K562 (cell line): ENCODE measurements at regions not wholly inside any gene's neighbourhood (a gene's known extent, or its start where the extent isn't known, plus 50 kb on each side); places are given as distances from the start of the nearest gene placed in this dataset.

Experiments
- ATAC-seq: fragments of 200-7000 bp; cut with Tn5 transposase; 3 replicates; pipeline ENCODE4 v1.9.1; 2020; ENCODE audit warnings: moderate library complexity
- BruUV-seq: library from RNA; stranded (reverse); fragments of 400-500 nt; replicated peaks from 2 replicates; lab custom pipeline; 2021; lab: Mats Ljungman, UMichigan
- CTCF ChIA-PET: fragments of 300-600 bp; formaldehyde crosslinking; extraction: SDS; loops from one replicate; lab custom pipeline; 2021; ENCODE audit warnings: low intra/inter-chr PET ratio; lab: Yijun Ruan, JAX
- POLR2A ChIA-PET: fragments of 300-600, 350-650 bp; sonication (Branson Sonifier 250); formaldehyde crosslinking; extraction: SDS; loops from one replicate; lab custom pipeline; 2021; ENCODE audit warnings: antibody characterized with exemption, inconsistent platforms; lab: Yijun Ruan, JAX
- DNase-seq, 4 experiments: peaks; one replicate each; pipeline versions ENCODE4 v3.0.0 to v3.0.0-alpha.2; 2011 to 2018; ENCODE audit warnings: low spot score in 3 of 4, mixed read lengths in 3 of 4; ENCODE audit errors: extremely low read depth in 1 of 4
- FAIRE-seq: peaks from 2 replicates; lab custom pipeline; 2011; peaks lifted over from hg19 to GRCh38; lab: Jason Lieb, UNC
- H2AFZ ChIP-seq: 2 replicates; pipeline ENCODE4 v1.6.0; 2011; ENCODE audit warnings: low read depth, low read length, control low read depth, inconsistent platforms
- H3K27ac ChIP-seq: fragments of 200-600 bp; 3 replicates; pipeline ENCODE4 v1.8.0; 2011; ENCODE audit warnings: low read depth, mild to moderate bottlenecking, control low read depth, inconsistent platforms, low read length, moderate library complexity, mixed read lengths; ENCODE audit errors: extremely low read depth
- H3K27me3 ChIP-seq, 2 experiments: fragments of 300-600 bp in 1 of 2; 2 replicates in 1 of 2; 3 replicates in 1 of 2; pipeline versions ENCODE4 v1.6.0 to v1.8.0; 2011; ENCODE audit warnings: inconsistent platforms in 2 of 2, low read length in 2 of 2, mild to moderate bottlenecking in 1 of 2, mixed read lengths in 1 of 2, moderate library complexity in 1 of 2; ENCODE audit not compliant: control insufficient read depth in 2 of 2, insufficient read depth in 2 of 2
- H3K36me3 ChIP-seq: fragments of 300-600 bp; 3 replicates; pipeline ENCODE4 v1.8.0; 2011; ENCODE audit warnings: mild to moderate bottlenecking, low read length, inconsistent platforms; ENCODE audit not compliant: control insufficient read depth, insufficient read depth
- H3K4me1 ChIP-seq, 2 experiments: fragments of 200-600 bp in 1 of 2; replicated peaks in 1 of 2; 2 replicates in 1 of 2; 3 replicates in 1 of 2; pipeline versions ENCODE4 v1.5.1 to v1.8.0; 2011; ENCODE audit warnings: inconsistent platforms in 2 of 2, low read length in 2 of 2, mild to moderate bottlenecking in 1 of 2, mixed read lengths in 1 of 2, moderate library complexity in 1 of 2; ENCODE audit not compliant: control insufficient read depth in 2 of 2, insufficient read depth in 2 of 2
- H3K4me2 ChIP-seq: 2 replicates; pipeline ENCODE4 v1.6.1; 2011; ENCODE audit warnings: low read length, control low read depth, inconsistent platforms, mixed read lengths; ENCODE audit not compliant: insufficient read depth
- H3K4me3 ChIP-seq: fragments of 200-600 bp; sonication (generic), shearing (Covaris generic); 2 replicates; pipeline ENCODE4 v1.5.1; 2016; ENCODE audit warnings: control low read depth, inconsistent platforms
- H3K79me2 ChIP-seq: fragments of 200-600 bp; 3 replicates; pipeline ENCODE4 v1.8.0; 2011; ENCODE audit warnings: low read length, inconsistent platforms; ENCODE audit not compliant: control insufficient read depth, insufficient read depth
- H3K9ac ChIP-seq, 2 experiments: 2 replicates each; pipeline versions ENCODE4 v1.6.0 to v1.6.1; 2011; ENCODE audit warnings: low read depth in 2 of 2, low read length in 2 of 2, control low read depth in 1 of 2, inconsistent platforms in 1 of 2, mild to moderate bottlenecking in 1 of 2, mixed read lengths in 1 of 2; ENCODE audit not compliant: insufficient read depth in 1 of 2
- H3K9me1 ChIP-seq: one replicate; pipeline ENCODE4 v1.6.0; 2011; ENCODE audit warnings: inconsistent platforms, mild to moderate bottlenecking, low read length, moderate library complexity; ENCODE audit not compliant: control insufficient read depth, insufficient read depth
- H3K9me3 ChIP-seq: replicated peaks from 2 replicates; pipeline ENCODE4 v1.5.1; 2011; ENCODE audit warnings: low read depth, low read length, inconsistent platforms; ENCODE audit not compliant: control insufficient read depth, insufficient read depth
- H4K20me1 ChIP-seq: replicated peaks from 2 replicates; pipeline ENCODE4 v1.6.1; 2011; ENCODE audit warnings: low read length, inconsistent platforms, mixed read lengths; ENCODE audit not compliant: control insufficient read depth, insufficient read depth
- CBX8 ChIP-seq: fragments of 200-600 bp; sonication (generic); IDR thresholded peaks from 2 replicates; pipeline ENCODE4 v1.6.1; 2012; ENCODE audit warnings: borderline replicate concordance, mixed run types, low read depth, mild to moderate bottlenecking, moderate library complexity, mixed read lengths, low read length, control low read depth, inconsistent platforms; ENCODE audit not compliant: poor library complexity, severe bottlenecking; ENCODE audit errors: extremely low read depth
- HDGF ChIP-seq: fragments of 450-650 bp; IDR thresholded peaks from 2 replicates; pipeline ENCODE4 v1.6.1; 2016
- HNRNPK ChIP-seq: fragments of 200-400 bp; formaldehyde crosslinking; IDR thresholded peaks from one replicate; pipeline ENCODE4 v1.6.1; 2018; ENCODE audit warnings: mild to moderate bottlenecking, low read depth, low read length; ENCODE audit not compliant: poor library complexity, severe bottlenecking
- KAT8 ChIP-seq: fragments of 450-650 bp; IDR thresholded peaks from 2 replicates; pipeline ENCODE4 v1.6.1; 2016; ENCODE audit warnings: low read depth, mild to moderate bottlenecking
- L3MBTL2 ChIP-seq: fragments of 450-650 bp; IDR thresholded peaks from 2 replicates; pipeline ENCODE4 v1.6.1; 2016; ENCODE audit warnings: mild to moderate bottlenecking, moderate library complexity
- POLR2G ChIP-seq: fragments of 200-400 bp; formaldehyde crosslinking; IDR thresholded peaks from 2 replicates; pipeline ENCODE4 v1.6.1; 2017; ENCODE audit warnings: low read depth, mild to moderate bottlenecking, antibody characterized with exemption, low read length, moderate library complexity
- RAD21 ChIP-seq, 2 experiments: fragments of 250-450 bp in 1 of 2; fragments of 450-650 bp in 1 of 2; sonication (Bioruptor Pico) in 1 of 2; formaldehyde crosslinking in 1 of 2; IDR thresholded peaks in 1 of 2; conservative IDR thresholded peaks in 1 of 2; 2 replicates each; pipeline versions ENCODE4 v1.4.0 to v1.8.0; 2020 to 2022; ENCODE audit warnings: mild to moderate bottlenecking in 2 of 2, moderate library complexity in 1 of 2
- RBFOX2 ChIP-seq: fragments of 200-400 bp; formaldehyde crosslinking; IDR thresholded peaks from 2 replicates; pipeline ENCODE4 v1.6.1; 2017; ENCODE audit warnings: low read depth, mild to moderate bottlenecking, low read length, moderate library complexity
- in situ Hi-C: fragments of 300-500 bp; cut with MboI; formaldehyde crosslinking; loops from 4 replicates; pipeline ENCODE4 v1.15.0; 2018; ENCODE audit warnings: inconsistent platforms, mixed read lengths
- intact Hi-C: fragments of 100-400 bp; cut with micrococcal nuclease; formaldehyde crosslinking; loops from 2 replicates; pipeline ENCODE4 v1.14.2; 2022
- TF ChIP-seq, protein P1 (sequence below), 2 experiments: fragments of 450-650 bp; IDR thresholded peaks; 2 replicates each; pipeline ENCODE4 v1.6.1; 2018; ENCODE audit warnings: mild to moderate bottlenecking in 2 of 2, low read depth in 1 of 2; ENCODE audit not compliant: partially characterized antibody in 2 of 2
- TF ChIP-seq, protein P2 (sequence below): fragments of 250-450 bp; sonication (Bioruptor Pico); IDR thresholded peaks from 2 replicates; pipeline ENCODE4 v1.4.0; 2020
- TF ChIP-seq, protein P3 (sequence below): sonication (generic); formaldehyde crosslinking; IDR thresholded peaks from 2 replicates; pipeline ENCODE4 v1.8.0; 2022; ENCODE audit warnings: mild to moderate bottlenecking, missing genetic modification reagents, borderline replicate concordance
- TF ChIP-seq, protein P4 (sequence below), 3 experiments: IDR thresholded peaks in 2 of 3; conservative IDR thresholded peaks in 1 of 3; 2 replicates each; pipeline ENCODE4 v1.5.1; 2011 to 2012; ENCODE audit warnings: low read length in 3 of 3, mild to moderate bottlenecking in 3 of 3, control low read depth in 2 of 3, improper control_type of control experiment in 1 of 3, inconsistent platforms in 1 of 3, low read depth in 1 of 3, mixed read lengths in 1 of 3, moderate library complexity in 1 of 3; ENCODE audit not compliant: insufficient read depth in 2 of 3

DNA sequence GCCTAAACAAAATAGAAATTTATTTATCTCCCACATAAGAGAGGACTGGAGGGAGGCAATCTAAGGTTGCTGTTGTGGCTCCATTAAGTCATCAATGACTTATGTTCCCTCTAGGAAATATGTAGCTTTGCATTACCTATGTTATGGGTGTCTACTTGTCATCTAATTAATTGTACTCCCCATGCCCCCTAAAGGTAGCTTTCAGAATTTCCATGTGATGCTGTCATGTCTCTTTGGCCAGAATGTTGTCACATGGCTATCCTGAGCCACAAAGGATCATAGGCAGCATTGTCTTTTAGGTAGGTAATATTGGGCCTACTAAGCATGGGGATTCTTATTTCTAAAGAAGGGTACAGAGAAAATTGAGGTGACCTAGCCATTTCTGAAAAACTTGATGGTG, 935.6 kb upstream of the FANCL start:
- Histone ChIP-seq H3K79me2 (no peaks in the 10 kb centered on the region), H3K27me3 (peaks cover 0 to 11% of the 10 kb centered on the region in 2 experiments; a peak in 3 of 5 replicates), H3K9ac (no peak overlapping the region), H3K36me3 (no peaks in the 10 kb centered on the region), H3K4me3 (no peak overlapping the region), H3K4me1 (no peaks in the 10 kb centered on the region; a peak in 1 of 5 replicates), H3K4me2 (no peak overlapping the region), H3K9me3 (no peaks in the 10 kb centered on the region), H3K9me1 (no peaks in the 10 kb centered on the region), H3K27ac (no peak overlapping the region), H2AFZ (no peak overlapping the region), H4K20me1 (no peaks in the 10 kb centered on the region)
- intact Hi-C loops, result loop anchor here (5.0 kb wide), 1 partner anchor 414 kb away; no protein-coding TSS in a partner anchor
- ATAC-seq (no peak), FAIRE-seq (no peak), DNase-seq (peak in 1 of 4 experiments; percentile 8)
- no TSS peak for BruUV-seq
- CTCF ChIA-PET, result no interaction called here
- POLR2A ChIA-PET, result interaction anchor here (0.5 kb wide), 1 partner anchor 14 kb away, joined by 3 read pairs; no protein-coding TSS in a partner anchor
- in situ Hi-C loops, result no loop called here
- TF ChIP-seq RAD21 (CRISPR knock-in tag; conservative IDR thresholded peaks at IDR 0.05 in 1 of 2, IDR thresholded peaks at IDR 0.05 in 1 of 2), result peak in 1 of 2 experiments; percentile 40; a peak in 2 of 4 replicates
- TF ChIP-seq KAT8, result no peak
- no peak for TF ChIP-seq POLR2G
- TF ChIP-seq, protein P1, sequence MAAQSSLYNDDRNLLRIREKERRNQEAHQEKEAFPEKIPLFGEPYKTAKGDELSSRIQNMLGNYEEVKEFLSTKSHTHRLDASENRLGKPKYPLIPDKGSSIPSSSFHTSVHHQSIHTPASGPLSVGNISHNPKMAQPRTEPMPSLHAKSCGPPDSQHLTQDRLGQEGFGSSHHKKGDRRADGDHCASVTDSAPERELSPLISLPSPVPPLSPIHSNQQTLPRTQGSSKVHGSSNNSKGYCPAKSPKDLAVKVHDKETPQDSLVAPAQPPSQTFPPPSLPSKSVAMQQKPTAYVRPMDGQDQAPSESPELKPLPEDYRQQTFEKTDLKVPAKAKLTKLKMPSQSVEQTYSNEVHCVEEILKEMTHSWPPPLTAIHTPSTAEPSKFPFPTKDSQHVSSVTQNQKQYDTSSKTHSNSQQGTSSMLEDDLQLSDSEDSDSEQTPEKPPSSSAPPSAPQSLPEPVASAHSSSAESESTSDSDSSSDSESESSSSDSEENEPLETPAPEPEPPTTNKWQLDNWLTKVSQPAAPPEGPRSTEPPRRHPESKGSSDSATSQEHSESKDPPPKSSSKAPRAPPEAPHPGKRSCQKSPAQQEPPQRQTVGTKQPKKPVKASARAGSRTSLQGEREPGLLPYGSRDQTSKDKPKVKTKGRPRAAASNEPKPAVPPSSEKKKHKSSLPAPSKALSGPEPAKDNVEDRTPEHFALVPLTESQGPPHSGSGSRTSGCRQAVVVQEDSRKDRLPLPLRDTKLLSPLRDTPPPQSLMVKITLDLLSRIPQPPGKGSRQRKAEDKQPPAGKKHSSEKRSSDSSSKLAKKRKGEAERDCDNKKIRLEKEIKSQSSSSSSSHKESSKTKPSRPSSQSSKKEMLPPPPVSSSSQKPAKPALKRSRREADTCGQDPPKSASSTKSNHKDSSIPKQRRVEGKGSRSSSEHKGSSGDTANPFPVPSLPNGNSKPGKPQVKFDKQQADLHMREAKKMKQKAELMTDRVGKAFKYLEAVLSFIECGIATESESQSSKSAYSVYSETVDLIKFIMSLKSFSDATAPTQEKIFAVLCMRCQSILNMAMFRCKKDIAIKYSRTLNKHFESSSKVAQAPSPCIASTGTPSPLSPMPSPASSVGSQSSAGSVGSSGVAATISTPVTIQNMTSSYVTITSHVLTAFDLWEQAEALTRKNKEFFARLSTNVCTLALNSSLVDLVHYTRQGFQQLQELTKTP (IDR thresholded peaks at IDR 0.05; ENCODE audit: low read depth in 1 of 2, partially characterized antibody in 2 of 2), result no peak
- no peak for TF ChIP-seq L3MBTL2
- TF ChIP-seq, protein P2, sequence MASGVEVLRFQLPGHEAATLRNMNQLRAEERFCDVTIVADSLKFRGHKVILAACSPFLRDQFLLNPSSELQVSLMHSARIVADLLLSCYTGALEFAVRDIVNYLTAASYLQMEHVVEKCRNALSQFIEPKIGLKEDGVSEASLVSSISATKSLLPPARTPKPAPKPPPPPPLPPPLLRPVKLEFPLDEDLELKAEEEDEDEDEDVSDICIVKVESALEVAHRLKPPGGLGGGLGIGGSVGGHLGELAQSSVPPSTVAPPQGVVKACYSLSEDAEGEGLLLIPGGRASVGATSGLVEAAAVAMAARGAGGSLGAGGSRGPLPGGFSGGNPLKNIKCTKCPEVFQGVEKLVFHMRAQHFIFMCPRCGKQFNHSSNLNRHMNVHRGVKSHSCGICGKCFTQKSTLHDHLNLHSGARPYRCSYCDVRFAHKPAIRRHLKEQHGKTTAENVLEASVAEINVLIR (CRISPR knock-in tag), result no peak
- no peak for TF ChIP-seq HNRNPK
- TF ChIP-seq, protein P3, sequence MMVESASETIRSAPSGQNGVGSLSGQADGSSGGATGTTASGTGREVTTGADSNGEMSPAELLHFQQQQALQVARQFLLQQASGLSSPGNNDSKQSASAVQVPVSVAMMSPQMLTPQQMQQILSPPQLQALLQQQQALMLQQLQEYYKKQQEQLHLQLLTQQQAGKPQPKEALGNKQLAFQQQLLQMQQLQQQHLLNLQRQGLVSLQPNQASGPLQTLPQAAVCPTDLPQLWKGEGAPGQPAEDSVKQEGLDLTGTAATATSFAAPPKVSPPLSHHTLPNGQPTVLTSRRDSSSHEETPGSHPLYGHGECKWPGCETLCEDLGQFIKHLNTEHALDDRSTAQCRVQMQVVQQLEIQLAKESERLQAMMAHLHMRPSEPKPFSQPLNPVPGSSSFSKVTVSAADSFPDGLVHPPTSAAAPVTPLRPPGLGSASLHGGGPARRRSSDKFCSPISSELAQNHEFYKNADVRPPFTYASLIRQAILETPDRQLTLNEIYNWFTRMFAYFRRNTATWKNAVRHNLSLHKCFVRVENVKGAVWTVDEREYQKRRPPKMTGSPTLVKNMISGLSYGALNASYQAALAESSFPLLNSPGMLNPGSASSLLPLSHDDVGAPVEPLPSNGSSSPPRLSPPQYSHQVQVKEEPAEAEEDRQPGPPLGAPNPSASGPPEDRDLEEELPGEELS (CRISPR knock-in tag), result no peak
- TF ChIP-seq, protein P4, sequence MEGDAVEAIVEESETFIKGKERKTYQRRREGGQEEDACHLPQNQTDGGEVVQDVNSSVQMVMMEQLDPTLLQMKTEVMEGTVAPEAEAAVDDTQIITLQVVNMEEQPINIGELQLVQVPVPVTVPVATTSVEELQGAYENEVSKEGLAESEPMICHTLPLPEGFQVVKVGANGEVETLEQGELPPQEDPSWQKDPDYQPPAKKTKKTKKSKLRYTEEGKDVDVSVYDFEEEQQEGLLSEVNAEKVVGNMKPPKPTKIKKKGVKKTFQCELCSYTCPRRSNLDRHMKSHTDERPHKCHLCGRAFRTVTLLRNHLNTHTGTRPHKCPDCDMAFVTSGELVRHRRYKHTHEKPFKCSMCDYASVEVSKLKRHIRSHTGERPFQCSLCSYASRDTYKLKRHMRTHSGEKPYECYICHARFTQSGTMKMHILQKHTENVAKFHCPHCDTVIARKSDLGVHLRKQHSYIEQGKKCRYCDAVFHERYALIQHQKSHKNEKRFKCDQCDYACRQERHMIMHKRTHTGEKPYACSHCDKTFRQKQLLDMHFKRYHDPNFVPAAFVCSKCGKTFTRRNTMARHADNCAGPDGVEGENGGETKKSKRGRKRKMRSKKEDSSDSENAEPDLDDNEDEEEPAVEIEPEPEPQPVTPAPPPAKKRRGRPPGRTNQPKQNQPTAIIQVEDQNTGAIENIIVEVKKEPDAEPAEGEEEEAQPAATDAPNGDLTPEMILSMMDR (IDR thresholded peaks at IDR 0.05 in 2 of 3, conservative IDR thresholded peaks at IDR 0.05 in 1 of 3; ENCODE audit: insufficient read depth in 2 of 3, low read depth in 1 of 3, low read length in 3 of 3), result peak in 1 of 3 experiments; percentile 27; a peak in 1 of 6 replicates
- no peak for TF ChIP-seq CBX8
- TF ChIP-seq HDGF, result no peak
- no peak for TF ChIP-seq RBFOX2
